Cerebellar cortex (tissue), 1 donor: ENCODE measurements at regions not wholly inside any gene's neighbourhood (a gene's known extent, or its start where the extent isn't known, plus 50 kb on each side); places are given as distances from the start of the nearest gene placed in this dataset.
A peak's percentile ranks its signal among the peaks of the same experiment; 100 is the strongest.
"Not testable (repeated sequence)": the region's sequence is repeated elsewhere in the genome, so short reads cannot be mapped to it uniquely, and the experiment has no call there.

Experiments
- DNase-seq: peaks from one replicate; pipeline ENCODE4 v3.0.0-alpha.2; 2015; ENCODE audit warnings: low spot score

GRCh38 chr9:82895822-82896110, 167.2 kb downstream of the RASEF start:
- DNase-seq = peak; percentile 3

GRCh38 chr9:82903503-82903902, 159.4 kb downstream of the RASEF start:
- no peak for DNase-seq

- DNase-seq = no peak
Observed at GRCh38 chr9:82911996-82912395, 150.9 kb downstream of the RASEF start.

- DNase-seq = no peak
Observed at GRCh38 chr9:82912645-82913044, 150.3 kb downstream of the RASEF start.

GRCh38 chr9:82916238-82916637, 146.7 kb downstream of the RASEF start:
- not testable (repeated sequence) for DNase-seq

GRCh38 chr9:82920154-82920553, 142.8 kb downstream of the RASEF start:
- DNase-seq = no peak

GRCh38 chr9:82922686-82923085, 140.3 kb downstream of the RASEF start:
- no peak for DNase-seq

- no peak for DNase-seq
Observed at GRCh38 chr9:82923092-82923911, 139.6 kb downstream of the RASEF start.

GRCh38 chr9:82923912-82924605, 138.9 kb downstream of the RASEF start:
- no peak for DNase-seq
